Heart left ventricle (tissue), 16 donors: ENCODE measurements at regions not wholly inside any gene's neighbourhood (a gene's known extent, or its start where the extent isn't known, plus 50 kb on each side); places are given as distances from the start of the nearest gene placed in this dataset.

ENCODE experiments used
- ATAC-seq, 4 donors: fragments of 200-7000 bp; cut with Tn5 transposase; one replicate each; pipeline ENCODE4 v1.9.1; 2020 to 2022; ENCODE audit warnings: moderate library complexity in 4 of 4, mild to moderate bottlenecking in 3 of 4, moderate number of reproducible peaks in 1 of 4
- DNase-seq, 5 donors: peaks; one replicate each; pipeline ENCODE4 v3.0.0-alpha.2; 2020
- H3K27ac ChIP-seq, 12 donors: fragments of 200-600 bp; sonication (generic) in 4 of 12; one replicate each; pipeline versions ENCODE4 v1.5.0 to v1.8.0; 2016 to 2022; ENCODE audit warnings: mild to moderate bottlenecking in 2 of 12
- H3K27me3 ChIP-seq, 9 donors: fragments of 200-600 bp; sonication (generic) in 2 of 9; one replicate each; pipeline versions ENCODE4 v1.5.1 to v1.8.0; 2016 to 2022; ENCODE audit warnings: mild to moderate bottlenecking in 3 of 9
- H3K36me3 ChIP-seq, 9 donors: fragments of 200-600 bp; sonication (generic) in 2 of 9; one replicate each; pipeline versions ENCODE4 v1.5.0 to v1.8.0; 2018 to 2022; ENCODE audit warnings: mild to moderate bottlenecking in 2 of 9
- H3K4me1 ChIP-seq, 12 donors: fragments of 200-600 bp; sonication (generic) in 4 of 12; one replicate each; pipeline versions ENCODE4 v1.5.0 to v1.8.0; 2016 to 2022; ENCODE audit warnings: mild to moderate bottlenecking in 3 of 12
- H3K4me3 ChIP-seq, 12 donors: fragments of 200-600 bp; sonication (generic) in 4 of 12; one replicate each; pipeline versions ENCODE4 v1.5.0 to v1.8.0; 2017 to 2022; ENCODE audit warnings: mild to moderate bottlenecking in 9 of 12, moderate library complexity in 4 of 12
- H3K9me3 ChIP-seq, 12 donors: fragments of 200-600 bp; sonication (generic) in 4 of 12; one replicate each; pipeline versions ENCODE4 v1.5.0 to v1.8.0; 2016 to 2022; ENCODE audit warnings: mild to moderate bottlenecking in 1 of 12
- CTCF ChIP-seq, 12 donors: fragments of 200-600 bp; sonication (generic) in 4 of 12; IDR thresholded peaks; one replicate each; pipeline versions ENCODE4 v1.5.0 to v1.8.0; 2018 to 2022; ENCODE audit warnings: antibody characterized with exemption in 12 of 12, mild to moderate bottlenecking in 5 of 12
- POLR2A ChIP-seq, 2 donors: fragments of 450-650 bp; IDR thresholded peaks; one replicate each; pipeline ENCODE4 v1.6.1; 2017; ENCODE audit warnings: antibody characterized with exemption in 2 of 2, mild to moderate bottlenecking in 2 of 2, moderate library complexity in 2 of 2
- WGBS, 4 donors: extraction: QIAGEN DNeasy Blood & Tissue Kit in 2 of 4; methylation state at CpG; one replicate each; pipeline versions ENCODE4 v1.1.5 to v1.1.7; 2013 to 2018; 5-methylcytosine and 5-hydroxymethylcytosine counted together
- intact Hi-C, 10 donors: fragments of 100-400 bp; cut with DNase I; formaldehyde crosslinking; loops; one replicate each; pipeline versions ENCODE4 v1.11.1 to v1.14.2; 2022
- donor health status: ischemic (EF 13 %, LVEDD 7.1; RV severe dilation, severe dysfunction).
- donor health status: healthy with polysubstance abuse.
- donor health status: DM: no; HTN: yes; CAD: no.
- donor health status: DM: no; HTN: no; CAD: no.
- donor health status: ischemic (EF 25% LVEDD 6.9; RV normal size, moderate dysfunction).
- donor health status: ischemic (EF 25% LVEDD 5.7; RV mildly dilated, moderate dysfunction).
- donor health status: healthy.
- donor health status: DM: yes; HTN: yes; CAD: no.
- donor health status: ischemic (EF 35%, LVEDD 5.7; RV mildly dilated, moderate dysfunction).
- donor health status: nonischemic (EF 11% LVEDD 7.7; RV severe dilation, severe dysfunction).
- donor health status: DM: yes; HTN: yes; CAD: no.
- donor health status: PGD.
- donor health status: ischemic (EF 29% LVEDD 5.4; RV normal size, mild dysfunction).
- donor health status: nonischemic (EF 23%, LVEDD 6.1; RV moderate dilation, normal function).

GRCh38 chr3:144953959-144954358 is 982.3 kb downstream of the DIPK2A start:
- Histone ChIP-seq H3K27ac (no peak overlapping the region), H3K9me3 (peaks cover 0 to 13% (median 0%) of the 10 kb centered on the region in 12 donors), H3K27me3 (peaks cover 0 to 3% (median 0%) of the 10 kb centered on the region in 9 donors), H3K4me1 (no peaks in the 10 kb centered on the region), H3K4me3 (no peak overlapping the region), H3K36me3 (no peaks in the 10 kb centered on the region)
- TF ChIP-seq POLR2A (IDR thresholded peaks at IDR 0.05) (no peak), CTCF (IDR thresholded peaks at IDR 0.05) (no peak)
- DNase-seq, result no peak
- 60 to 79% (median 79%) methylated on average over 1 of the region's 1 CpG for WGBS, 4 donors
- no peak for ATAC-seq
- intact Hi-C loops, result no loop called here

GRCh38 chr3:144957398-144958101 is 985.9 kb downstream of the DIPK2A start:
- H3K4me3 ChIP-seq, result no peak overlapping the region
- H3K9me3 ChIP-seq, result no peaks in the 10 kb centered on the region
- no peak overlapping the region for H3K27ac ChIP-seq
- TF ChIP-seq POLR2A (IDR thresholded peaks at IDR 0.05), result no peak
- no peak for TF ChIP-seq CTCF (IDR thresholded peaks at IDR 0.05)
- 66 to 83% (median 72%) methylated on average over 4 of the region's 4 CpGs for WGBS, 4 donors
- no peaks in the 10 kb centered on the region for H3K36me3 ChIP-seq
- H3K4me1 ChIP-seq, result no peaks in the 10 kb centered on the region
- no peaks in the 10 kb centered on the region for H3K27me3 ChIP-seq
- intact Hi-C loops, result no loop called here
- no peak for ATAC-seq
- DNase-seq, result no peak

- ATAC-seq (no peak), DNase-seq (no peak)
- Histone ChIP-seq H3K36me3 (no peaks in the 10 kb centered on the region), H3K27me3 (no peaks in the 10 kb centered on the region), H3K4me1 (no peaks in the 10 kb centered on the region), H3K9me3 (no peaks in the 10 kb centered on the region), H3K4me3 (no peak overlapping the region), H3K27ac (no peak overlapping the region)
- intact Hi-C loops, result no loop called here
- no peak for TF ChIP-seq POLR2A (IDR thresholded peaks at IDR 0.05)
- no peak for TF ChIP-seq CTCF (IDR thresholded peaks at IDR 0.05)
Measured at GRCh38 chr3:144963810-144964209, 992.2 kb downstream of the DIPK2A start.

GRCh38 chr3:144966560-144966959 is 994.9 kb downstream of the DIPK2A start:
- Histone ChIP-seq H3K27me3 (no peaks in the 10 kb centered on the region), H3K4me3 (no peak overlapping the region), H3K27ac (no peak overlapping the region), H3K4me1 (no peaks in the 10 kb centered on the region), H3K36me3 (no peaks in the 10 kb centered on the region), H3K9me3 (no peaks in the 10 kb centered on the region)
- TF ChIP-seq CTCF (IDR thresholded peaks at IDR 0.05) (no peak), POLR2A (IDR thresholded peaks at IDR 0.05) (no peak)
- ATAC-seq (no peak), DNase-seq (no peak)
- intact Hi-C loops, result no loop called here
- WGBS, 4 donors, result 45 to 73% (median 68%) methylated on average over 2 of the region's 2 CpGs
